ENCODE measurements at regions not wholly inside any gene's neighbourhood (a gene's known extent, or its start where the extent isn't known, plus 50 kb on each side); places are given as distances from the start of the nearest gene placed in this dataset.

DNA sequence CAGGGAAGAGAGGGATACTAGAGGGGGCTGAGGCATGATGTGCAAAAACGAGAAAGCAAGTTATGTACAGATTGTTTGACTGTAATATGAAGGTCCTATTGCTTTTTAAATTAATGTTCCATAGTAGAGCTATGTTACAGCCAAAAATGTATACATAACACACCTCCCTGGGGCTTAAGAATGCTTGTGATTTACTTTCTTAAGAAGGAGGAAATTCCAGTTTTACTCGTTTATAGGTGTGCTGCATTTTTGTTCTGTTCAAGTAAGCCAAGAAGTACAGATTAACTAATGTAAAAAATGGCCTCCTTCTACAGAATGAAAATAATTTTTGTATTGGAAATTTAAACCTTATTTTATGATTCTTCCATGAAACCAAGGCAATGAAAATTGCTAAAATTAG, 614.4 kb upstream of the NR3C2 start:
- TF ChIP-seq, protein P1, sequence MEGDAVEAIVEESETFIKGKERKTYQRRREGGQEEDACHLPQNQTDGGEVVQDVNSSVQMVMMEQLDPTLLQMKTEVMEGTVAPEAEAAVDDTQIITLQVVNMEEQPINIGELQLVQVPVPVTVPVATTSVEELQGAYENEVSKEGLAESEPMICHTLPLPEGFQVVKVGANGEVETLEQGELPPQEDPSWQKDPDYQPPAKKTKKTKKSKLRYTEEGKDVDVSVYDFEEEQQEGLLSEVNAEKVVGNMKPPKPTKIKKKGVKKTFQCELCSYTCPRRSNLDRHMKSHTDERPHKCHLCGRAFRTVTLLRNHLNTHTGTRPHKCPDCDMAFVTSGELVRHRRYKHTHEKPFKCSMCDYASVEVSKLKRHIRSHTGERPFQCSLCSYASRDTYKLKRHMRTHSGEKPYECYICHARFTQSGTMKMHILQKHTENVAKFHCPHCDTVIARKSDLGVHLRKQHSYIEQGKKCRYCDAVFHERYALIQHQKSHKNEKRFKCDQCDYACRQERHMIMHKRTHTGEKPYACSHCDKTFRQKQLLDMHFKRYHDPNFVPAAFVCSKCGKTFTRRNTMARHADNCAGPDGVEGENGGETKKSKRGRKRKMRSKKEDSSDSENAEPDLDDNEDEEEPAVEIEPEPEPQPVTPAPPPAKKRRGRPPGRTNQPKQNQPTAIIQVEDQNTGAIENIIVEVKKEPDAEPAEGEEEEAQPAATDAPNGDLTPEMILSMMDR (IDR thresholded peaks at IDR 0.05 in 4 of 5, conservative IDR thresholded peaks at IDR 0.05 in 1 of 5), result no peak
- no peak for TF ChIP-seq POLR2A (IDR thresholded peaks at IDR 0.05)

Data from gastrocnemius medialis (tissue), 4 donors.